LNCaP clone FGC (cell line): ENCODE measurements at regions not wholly inside any gene's neighbourhood (a gene's known extent, or its start where the extent isn't known, plus 50 kb on each side); places are given as distances from the start of the nearest gene placed in this dataset.
"Not testable (repeated sequence)": the region's sequence is repeated elsewhere in the genome, so short reads cannot be mapped to it uniquely, and the experiment has no call there.

ENCODE experiments used
- DNase-seq: peaks from one replicate; pipeline ENCODE4 v3.0.0-alpha.2; 2011; ENCODE audit warnings: low read depth
- H3K4me3 ChIP-seq: 2 replicates; pipeline ENCODE4 v1.5.1; 2011; ENCODE audit warnings: mild to moderate bottlenecking, low read depth, low read length, control low read depth
- TF ChIP-seq, protein P1 (sequence below): IDR thresholded peaks from 2 replicates; pipeline ENCODE4 v1.5.1; 2012; ENCODE audit warnings: mild to moderate bottlenecking; ENCODE audit not compliant: control insufficient read depth, insufficient read depth; ENCODE audit errors: extremely low read depth

DNA sequence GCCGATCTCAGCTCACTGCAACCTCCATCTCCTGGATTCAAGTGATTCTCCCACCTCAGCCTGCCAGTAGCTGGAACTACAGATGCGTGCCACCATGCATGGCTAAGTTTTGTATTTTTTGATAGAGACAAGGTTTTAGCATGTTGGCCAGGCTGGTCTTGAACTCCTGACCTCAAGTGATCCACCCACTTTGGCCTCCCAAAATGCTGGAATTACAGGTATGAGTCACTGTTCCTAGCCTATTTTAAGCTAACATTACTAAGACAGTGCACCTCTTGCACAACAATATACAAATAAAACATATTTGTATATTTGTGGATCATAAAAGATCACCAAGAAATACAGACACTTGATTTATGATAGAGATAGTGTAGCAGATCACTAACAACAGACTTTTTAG, 139.1 kb downstream of the DUSP10 start:
- peak; percentile 50 for DNase-seq
- no peak overlapping the region for H3K4me3 ChIP-seq
- TF ChIP-seq, protein P1, sequence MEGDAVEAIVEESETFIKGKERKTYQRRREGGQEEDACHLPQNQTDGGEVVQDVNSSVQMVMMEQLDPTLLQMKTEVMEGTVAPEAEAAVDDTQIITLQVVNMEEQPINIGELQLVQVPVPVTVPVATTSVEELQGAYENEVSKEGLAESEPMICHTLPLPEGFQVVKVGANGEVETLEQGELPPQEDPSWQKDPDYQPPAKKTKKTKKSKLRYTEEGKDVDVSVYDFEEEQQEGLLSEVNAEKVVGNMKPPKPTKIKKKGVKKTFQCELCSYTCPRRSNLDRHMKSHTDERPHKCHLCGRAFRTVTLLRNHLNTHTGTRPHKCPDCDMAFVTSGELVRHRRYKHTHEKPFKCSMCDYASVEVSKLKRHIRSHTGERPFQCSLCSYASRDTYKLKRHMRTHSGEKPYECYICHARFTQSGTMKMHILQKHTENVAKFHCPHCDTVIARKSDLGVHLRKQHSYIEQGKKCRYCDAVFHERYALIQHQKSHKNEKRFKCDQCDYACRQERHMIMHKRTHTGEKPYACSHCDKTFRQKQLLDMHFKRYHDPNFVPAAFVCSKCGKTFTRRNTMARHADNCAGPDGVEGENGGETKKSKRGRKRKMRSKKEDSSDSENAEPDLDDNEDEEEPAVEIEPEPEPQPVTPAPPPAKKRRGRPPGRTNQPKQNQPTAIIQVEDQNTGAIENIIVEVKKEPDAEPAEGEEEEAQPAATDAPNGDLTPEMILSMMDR: no peak

DNA sequence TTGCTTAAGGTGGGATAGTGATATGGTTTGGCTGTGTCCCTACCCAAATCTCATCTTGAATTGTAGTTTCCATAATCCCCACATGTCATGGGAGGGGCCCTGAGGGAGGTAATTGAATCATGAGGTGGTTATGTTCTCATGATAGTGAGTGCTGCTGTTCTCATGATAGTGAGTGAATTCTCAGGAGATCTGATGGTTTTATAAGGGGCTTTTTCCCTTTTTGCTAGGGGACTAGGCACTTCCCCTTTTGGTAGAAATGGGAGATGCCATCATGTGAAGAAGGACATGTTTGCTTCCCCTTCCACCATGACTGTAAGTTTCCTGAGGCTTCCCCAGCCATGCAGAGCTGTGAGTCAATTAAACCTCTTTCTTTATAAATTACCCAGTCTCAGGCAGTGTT, 137.5 kb downstream of the DUSP10 start:
- not testable (repeated sequence) for H3K4me3 ChIP-seq, DNase-seq

DNA sequence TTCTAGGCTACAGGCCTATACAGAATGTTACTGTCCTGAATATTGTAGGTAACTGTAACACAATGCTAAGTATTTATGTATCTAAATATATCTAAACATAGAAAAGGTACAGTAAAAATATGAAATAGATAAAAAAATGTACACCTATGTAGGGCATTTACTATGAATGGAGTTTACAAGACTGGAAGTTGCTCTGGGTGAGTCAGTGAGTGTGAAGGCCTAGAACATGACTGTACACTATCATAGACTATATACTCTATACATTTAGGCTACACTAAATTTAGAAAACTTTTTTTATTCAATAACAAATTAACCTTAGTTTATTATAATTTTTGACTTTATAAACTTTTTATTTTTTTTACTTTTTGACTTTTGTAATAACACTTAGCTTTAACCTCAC, 136.9 kb downstream of the DUSP10 start:
- DNase-seq: no peak
- TF ChIP-seq, protein P1: no peak
- H3K4me3 ChIP-seq: no peak overlapping the region

DNA sequence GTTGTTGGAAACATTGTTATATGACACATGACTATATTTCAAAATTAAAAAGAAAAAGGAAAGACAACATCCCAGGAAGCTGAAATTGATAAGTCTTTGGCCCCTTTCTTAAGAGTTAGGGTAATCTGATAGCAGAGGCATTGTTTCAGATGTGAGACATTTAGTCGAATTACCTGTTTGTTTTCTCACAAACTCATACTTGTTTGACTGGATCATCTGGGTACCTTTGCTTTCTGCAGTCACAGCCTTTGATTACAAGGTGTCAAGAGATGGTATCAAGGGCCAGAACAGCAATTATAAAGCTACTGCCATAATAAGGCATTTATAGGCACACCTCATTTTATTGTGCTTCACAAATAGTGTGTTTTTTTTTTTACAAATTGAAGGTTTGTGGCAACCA, 136.3 kb downstream of the DUSP10 start:
- TF ChIP-seq, protein P1: no peak
- DNase-seq: peak; percentile 30
- no peak overlapping the region for H3K4me3 ChIP-seq

DNA sequence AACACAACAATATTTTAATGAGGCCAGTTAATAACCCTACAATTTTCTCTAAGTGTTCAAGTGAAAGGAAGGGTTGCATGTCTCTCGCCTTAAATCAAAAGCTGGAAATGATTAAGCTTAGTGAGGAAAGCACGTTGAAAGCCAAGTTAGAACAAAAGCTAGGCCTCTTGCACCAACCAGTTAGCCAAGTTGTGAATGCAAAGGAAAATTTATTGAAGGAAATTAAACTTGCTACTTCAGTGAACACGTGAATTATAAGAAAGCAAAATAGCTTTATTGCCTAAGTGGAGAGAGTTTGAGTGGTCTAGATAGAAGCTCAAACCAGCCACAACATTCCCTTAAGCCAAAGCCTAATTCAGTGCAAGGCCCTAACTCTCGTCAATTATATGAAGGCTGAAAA, 135.6 kb downstream of the DUSP10 start:
- H3K4me3 ChIP-seq: no peak overlapping the region
- TF ChIP-seq, protein P1: no peak
- DNase-seq: no peak

DNA sequence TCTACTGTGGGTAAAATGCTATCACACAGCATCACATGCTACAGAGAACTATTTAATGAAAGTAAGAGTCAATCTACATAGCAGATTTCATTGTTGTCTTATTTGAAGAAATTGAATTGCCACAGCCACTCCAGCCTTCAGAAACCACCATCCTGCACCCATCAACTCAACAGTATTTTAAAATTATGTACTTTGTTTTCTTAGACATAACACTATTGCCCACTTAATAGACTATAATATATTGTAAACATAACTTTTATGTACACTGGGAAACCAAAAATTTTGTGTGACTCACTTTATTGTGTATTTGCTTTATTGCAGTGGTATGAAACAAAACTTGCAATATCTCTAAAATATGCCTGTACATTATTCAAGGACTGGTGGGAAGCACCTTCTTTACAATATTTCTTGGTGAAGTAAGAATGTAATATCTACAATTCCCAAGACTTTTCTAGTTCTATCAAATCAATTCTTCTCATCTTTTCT, 133.0 kb downstream of the DUSP10 start:
- no peak for DNase-seq
- TF ChIP-seq, protein P1: no peak
- no peak overlapping the region for H3K4me3 ChIP-seq

DNA sequence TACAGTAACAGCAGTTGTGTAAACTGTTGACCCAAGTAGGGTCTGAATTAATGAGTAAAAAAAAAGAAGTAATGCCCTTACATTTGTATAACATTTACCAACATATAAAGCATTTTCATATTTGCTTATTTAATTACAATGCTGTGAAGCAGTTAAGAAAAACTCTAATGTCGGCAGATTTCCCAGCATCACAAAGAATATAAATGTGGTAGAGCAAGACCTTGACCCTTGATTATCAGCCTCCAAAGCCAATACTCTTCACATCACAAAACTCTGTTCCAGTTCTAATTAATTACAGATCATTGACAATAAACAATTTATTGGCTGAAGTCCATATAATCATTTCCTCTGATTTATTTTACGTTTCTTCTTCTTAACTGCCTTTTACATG, 130.2 kb downstream of the DUSP10 start:
- H3K4me3 ChIP-seq: no peak overlapping the region
- TF ChIP-seq, protein P1: no peak
- no peak for DNase-seq
